ENCODE measurements at regions not wholly inside any gene's neighbourhood (a gene's known extent, or its start where the extent isn't known, plus 50 kb on each side); places are given as distances from the start of the nearest gene placed in this dataset.

DNA sequence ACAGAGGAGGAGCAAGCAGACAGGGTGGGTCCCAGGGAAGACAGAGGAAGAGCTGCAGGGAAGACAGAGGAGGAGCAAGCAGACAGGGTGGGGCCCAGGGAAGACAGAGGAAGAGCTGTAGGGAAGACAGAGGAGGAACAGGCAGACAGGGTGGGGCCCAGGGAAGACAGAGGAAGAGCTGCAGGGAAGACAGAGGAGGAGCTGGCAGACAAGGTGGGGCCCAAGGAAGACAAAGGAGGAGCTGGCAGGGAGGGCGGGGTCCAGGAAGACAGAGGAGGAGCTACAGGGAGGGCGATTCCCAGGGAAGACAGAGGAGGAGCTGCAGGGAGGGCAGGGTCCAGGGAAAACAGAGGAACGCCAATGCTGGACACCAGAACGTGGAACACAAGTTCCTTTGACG is 66.5 kb downstream of the PLXNA1 start:
- no peak for DNase-seq

DNA sequence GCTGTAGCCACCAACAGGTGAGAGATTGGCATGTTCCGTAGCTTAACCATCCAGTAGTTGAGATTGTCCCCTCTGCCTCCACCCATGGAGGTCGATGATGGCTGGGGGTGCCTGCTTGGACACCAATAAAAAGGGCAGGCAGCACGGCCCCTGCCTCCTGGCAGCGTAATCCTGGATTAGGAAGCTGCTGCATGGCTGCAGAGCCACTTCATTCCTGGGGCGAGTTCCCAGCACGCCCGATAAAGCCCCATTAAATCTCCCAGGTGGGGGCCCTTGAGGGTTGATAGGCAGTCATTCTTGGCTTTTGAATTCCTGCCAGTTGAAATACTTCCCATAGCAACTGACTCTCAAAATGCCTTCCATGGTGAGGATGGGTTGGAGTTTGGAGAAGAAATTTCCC is 67.8 kb downstream of the PLXNA1 start:
- no peak for DNase-seq

DNA sequence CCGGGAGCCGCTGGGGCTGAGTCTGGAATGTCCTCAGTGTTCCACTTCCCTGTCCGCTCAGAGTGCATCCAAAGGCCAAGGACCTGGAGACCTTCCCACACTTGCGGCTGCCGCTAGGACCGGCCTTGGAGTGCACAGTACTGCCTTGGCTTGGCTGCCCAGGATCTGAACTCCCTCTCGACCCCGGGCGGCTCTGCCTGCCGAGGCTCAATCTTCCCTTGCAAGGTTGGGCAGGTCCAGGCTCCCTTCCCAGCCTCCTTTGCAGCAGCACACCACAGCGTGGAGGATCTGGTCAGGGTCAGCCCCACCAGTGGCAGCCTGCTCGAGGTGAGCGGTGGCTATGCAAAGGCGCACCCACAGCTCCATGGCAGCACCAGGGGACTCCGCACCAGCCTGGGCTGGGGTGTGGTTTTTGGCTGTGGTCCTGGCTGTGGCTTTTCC is 69.2 kb downstream of the PLXNA1 start:
- no peak for DNase-seq

DNA sequence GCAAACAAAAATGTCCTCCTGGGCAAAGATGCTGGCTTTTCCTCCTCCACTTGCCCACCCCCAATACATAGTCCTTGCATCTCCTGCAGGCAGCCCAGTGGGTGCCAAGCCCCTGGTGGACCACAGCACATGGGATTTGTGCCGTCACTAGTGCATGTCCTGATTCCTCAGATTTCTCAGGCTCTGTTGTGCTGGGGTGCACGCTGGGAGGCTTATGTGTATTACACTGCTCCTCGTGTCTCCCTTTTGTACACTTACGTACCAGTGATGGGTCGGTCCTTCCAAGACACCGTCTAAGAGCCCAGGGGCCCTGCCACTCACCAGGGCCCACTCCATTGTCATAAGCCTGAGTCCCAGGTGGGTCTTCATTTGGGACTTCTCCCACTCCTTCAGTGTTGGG is 70.1 kb downstream of the PLXNA1 start:
- DNase-seq = no peak

DNA sequence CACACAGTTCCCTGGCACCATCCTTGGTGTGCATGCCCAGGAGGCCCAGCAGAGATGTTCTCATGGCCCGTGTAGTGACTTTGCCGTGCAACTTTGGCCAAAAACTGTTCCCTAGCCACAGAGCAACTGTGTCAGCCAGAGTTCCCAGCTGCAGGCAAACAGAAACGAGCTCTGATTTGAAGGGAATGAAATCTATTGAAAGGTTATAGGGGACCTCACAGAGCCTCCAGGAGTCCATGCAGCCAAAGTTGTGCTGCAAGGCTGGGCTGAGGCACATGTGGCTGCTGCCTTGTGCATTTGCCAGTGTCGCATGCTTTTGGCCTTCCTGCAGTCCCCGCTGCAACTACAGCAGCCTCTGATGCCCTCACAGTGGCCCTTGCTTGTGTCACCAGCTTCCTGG is 70.5 kb downstream of the PLXNA1 start:
- DNase-seq = no peak

DNA sequence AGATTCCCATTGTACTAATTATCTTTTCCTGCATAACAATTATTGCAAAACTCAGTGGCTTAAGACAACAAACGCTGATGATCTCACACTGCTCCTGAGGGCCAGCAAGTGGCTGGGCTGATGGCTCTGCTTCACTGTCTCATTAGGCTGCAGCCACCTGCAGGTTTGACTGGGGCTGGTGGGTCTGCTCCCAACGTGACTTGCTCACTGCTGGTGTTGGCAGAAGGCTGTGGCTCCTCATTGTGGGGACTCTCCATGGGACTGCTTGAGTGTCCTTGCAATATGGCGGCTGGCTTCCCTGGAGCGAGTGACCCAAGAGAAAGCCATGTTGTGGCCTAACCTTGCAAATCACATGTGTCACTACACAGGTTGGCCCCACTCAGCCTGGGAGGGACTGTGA is 71.1 kb downstream of the PLXNA1 start:
- DNase-seq = no peak

DNA sequence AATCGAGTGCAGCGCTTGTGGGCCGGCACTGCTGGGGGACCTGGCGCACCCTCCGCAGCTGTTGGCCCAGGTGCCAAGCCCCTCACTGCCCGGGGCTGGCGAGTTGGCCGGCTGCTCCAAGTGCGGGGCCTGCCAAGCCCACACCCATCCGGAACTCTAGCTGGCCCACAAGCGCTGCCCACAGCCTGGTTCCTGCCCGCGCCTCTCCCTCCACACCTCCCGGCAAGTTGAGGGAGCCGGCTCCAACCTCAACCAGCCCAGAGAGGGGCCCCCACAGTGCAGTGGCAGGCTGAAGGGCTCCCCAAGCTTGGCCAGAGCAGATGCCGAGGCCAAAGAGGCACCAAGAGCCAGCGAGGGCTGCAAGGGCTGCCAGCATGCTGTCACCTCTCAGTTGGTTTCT is 73.4 kb downstream of the PLXNA1 start:
- no peak for DNase-seq

DNA sequence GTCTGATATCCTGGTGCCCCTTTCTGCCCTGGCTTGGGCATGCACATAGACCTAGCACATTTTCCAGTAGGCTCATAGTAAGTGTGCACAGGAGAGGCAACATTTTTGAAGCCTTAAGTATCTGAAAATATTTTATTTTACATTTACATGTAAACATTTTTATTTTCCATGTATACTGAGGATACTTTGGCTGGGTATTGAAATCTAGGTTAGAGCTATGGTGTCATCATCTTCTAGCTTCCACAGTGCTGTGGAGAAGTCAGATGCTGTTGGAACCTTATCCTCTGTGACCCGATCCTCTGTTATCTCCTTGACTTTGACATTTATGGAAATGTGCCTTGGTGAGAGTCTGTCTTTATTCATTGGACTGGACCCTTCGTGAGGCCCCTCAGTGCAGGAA is 74.1 kb downstream of the PLXNA1 start:
- no peak for DNase-seq

DNA sequence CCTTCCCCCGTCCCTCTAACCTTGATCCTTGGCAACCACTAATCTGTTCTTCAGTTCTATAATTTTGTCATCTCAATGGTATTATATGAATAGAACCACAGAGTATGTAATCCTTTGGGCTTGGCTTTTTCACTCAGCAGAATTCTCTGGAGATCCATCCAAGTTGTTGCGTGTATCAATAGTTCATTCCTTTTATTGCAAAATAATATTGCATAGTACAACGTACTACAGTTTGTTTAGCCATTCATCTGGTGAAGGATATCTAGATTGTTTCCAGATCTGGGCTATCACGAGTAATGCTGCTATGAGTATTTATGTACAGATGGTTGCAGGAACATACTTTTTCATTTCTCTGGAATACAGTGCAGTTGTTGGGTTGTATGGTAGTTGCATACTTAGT is 76.2 kb downstream of the PLXNA1 start:
- DNase-seq = no peak

DNA sequence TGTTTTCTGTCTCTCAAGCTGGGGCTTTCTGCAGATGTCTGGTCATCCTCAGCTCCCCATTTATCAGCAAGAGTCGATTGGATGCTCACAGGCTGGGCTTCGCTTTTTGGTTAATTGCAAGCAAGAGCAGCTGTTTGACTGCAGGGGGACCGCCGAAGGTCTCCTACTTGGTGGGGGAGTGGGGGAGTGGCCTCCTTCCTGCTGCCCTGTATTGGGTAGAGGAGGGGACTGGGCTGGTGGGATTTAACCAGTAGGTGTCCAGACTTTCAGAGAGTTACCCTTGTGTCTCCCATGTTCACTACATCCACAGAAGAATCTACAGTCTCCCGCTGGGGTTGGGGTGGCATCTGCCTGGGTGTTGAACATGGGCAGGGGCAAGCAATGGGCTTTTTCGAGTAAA is 78.7 kb downstream of the PLXNA1 start:
- DNase-seq = no peak

DNA sequence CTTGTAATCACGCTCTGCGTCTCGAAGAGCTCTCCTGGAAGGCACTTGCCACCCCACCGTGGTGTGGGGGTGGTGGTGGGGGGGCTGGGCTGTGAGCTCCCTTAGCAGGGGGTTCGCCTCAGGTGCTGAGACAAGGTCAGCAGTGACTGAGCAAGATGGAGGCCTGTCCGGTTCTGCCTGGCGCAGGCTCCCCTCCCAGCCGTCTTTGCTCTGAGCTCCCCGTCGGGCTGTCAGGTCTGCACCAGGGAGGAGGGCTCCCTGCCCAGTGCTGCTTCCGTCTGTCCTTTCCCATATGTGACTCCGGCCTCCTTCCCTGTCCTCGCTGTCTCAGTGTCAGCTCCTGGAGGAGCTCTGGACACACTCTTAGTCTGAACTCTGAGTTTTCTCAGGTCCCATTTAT is 80.0 kb downstream of the PLXNA1 start:
- no peak for DNase-seq

DNA sequence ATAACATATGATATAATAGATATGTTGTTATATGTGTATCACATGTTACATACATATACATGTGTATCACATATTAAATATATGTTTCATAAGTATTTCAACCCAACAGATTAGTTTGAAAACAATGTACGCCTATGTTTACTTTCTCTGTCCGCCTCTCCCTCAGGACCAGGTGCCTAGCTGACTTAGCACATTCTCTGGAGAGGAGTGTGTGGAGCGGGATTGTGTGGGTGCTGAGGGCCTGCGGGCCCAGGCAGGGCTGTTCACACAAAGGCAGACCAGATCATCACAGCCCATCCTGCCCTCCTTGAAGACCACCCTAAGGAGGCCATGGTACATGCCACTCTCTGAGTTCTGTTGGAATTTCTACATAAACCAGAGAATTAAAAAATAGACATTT is 81.0 kb downstream of the PLXNA1 start:
- DNase-seq = no peak

DNA sequence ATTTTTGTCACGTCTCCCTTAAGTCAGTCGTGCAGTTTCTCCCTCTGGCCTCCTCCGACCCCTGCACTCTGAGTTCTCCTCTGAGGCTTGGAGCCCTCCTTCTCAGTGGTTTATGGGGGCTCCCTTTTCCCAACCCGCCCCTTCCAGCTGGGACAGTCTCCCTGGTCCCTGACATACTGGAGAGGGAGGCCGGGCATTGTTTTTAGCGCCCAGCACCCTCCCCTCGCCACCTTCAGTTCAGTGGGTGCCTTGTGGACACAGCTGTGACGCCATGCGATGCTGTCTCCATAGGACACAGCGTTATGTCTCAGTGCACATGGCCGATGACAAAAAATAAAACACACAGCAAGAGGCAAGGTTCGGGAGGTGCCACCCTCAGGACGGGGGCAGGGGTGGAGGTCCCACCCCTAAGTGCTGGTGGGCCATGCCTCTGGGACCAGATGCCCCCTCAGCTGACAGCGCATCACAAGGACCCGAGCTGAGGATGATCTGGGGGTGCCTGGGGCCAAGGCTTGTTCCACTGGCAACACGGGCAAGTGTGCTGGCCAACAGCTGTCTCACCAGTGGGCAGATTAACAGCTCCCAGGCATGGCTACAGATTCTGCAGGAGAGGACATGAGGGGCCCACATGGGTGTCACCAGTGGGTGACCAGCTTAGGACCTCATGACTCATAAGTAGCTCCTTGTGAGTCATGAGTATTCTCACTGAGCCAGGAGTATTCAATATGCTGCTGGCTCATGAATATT is 81.6 kb downstream of the PLXNA1 start:
- DNase-seq = no peak

DNA sequence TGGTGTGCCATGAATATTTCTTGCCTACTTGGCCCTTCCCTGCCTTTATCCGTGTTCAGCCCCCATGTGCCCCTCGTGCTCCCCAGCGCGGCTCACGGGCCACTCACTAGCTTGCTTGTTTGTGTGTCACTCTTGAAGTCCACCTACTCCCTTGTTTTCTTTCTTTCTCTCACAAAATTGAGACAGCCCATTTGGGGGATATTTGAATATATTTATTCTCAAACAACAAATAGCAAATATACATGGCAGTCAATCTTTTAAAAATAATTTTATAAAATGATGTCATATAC is 82.2 kb downstream of the PLXNA1 start:
- DNase-seq = no peak

DNA sequence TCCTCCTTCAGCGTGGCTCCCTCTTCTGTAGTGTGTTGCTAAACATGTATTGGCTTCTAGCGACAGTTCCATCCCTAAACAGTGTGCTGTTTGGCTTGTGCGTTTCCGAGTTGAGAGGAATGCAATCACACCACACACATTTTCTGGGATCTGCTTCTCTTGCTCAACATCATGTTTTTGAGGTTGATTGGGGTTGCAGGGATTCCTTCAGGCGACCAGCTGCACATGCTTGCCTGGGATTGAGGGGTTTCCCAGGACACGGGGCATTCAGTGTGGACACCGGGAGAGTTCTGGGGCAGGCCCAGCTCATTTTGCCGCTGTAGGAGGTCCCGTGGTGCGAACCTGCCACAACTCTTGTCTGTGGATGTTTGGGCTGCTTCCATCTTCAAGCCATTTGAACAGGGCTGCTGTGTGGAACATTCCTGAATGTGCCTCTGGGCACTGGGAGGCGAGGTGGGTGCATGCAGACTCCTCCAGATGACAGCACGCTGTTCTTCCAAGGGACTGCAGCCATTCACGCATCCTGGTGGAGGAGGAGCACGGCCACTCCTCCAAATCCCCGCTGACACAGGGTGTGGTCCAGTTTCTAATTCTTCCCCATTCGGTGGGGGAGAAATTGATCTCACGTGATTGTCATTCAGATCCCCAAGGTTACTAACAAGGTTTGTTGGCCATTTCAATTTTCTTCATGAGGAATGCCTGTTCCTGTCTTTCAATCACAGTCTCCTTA is 82.8 kb downstream of the PLXNA1 start:
- DNase-seq = no peak

DNA sequence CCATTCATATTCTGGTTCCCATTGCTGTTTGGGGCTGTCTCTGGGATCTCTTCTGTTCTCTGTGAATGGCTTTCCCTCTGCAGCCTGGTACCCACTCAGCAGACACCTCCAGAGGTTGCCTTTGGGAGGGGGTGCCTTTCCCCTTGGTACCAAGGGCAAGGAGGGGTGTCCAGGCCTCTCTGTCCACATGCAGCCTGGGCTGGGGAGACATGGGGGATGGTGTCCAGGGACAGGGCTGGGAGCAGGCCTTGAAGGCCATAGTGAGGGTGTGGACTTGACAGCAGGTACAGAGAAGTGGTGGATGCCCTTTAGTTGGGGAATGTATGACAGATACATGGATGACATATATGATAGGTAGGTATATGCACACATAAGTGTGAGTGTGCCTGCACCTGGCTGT is 83.7 kb downstream of the PLXNA1 start:
- DNase-seq = no peak

DNA sequence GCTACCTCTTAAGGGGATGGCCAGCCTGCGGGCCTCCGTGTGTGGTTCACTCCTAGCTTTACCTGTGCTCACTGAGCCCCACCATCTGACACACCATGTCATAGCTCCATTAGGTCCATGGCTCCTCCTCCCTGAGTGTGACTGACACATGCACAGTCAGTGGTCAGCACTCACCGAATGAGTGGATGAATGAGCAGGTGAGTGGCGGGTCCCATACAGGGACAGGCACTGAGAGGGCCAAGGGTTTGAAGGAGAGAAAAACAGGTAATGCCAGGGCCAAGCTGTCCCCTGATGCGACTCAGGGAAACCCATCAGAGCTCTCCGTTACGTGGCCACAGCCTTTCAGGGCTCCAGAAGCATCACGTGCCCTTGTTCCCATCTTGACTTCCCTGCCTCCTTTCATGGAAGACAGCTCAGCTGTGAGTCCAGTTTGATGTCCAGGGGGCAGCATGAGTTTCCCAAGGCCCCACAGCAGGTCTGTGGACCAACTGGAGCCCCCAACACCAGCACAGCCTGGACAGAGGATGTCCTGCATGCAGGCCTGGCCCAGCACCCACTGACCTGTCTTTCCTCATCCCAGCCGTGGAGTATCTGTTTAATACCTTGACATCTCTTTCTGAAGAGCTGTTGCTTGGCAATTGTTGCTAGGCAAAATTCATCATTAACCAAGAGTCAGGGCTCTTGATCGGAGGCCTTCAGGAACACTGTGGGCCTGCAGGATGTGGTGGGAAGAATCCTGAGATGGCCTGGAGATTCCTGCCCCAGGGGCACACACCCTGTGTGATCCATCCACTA is 84.4 kb downstream of the PLXNA1 start:
- DNase-seq = peak; percentile 22

DNA sequence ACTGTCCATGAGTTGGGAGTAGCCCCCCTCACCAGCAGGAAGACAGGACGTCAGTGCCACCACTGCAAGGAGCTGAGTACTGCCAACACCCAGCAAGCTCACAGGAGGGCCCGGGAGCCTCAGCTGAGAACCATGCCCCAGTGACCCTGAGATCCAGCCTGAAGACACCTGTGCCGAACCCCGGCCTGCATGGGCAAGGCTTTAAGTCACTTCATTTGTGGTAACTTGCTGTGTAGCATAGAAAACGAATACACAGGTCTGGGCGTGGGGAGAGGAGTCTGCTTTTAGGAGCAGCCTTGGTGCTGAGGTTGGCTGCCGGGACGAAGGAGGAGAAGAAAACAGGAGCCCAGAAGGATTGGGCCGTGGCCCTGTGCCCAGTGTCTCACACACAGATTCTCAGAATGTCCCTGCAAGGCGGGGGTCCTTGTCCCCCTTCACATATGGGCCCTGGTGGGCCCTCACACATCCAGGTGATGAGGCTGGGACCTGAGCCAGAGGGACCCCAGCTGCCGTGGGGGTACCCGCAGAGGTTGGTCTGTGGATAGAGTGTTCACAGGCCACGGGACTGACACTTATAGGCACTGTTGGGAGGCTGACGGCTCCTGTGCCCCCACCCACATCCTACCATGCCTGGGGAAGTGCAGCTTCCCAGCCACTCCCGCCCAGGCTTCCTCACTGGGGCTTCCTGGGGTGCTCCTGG is 85.3 kb downstream of the PLXNA1 start:
- DNase-seq = no peak

DNA sequence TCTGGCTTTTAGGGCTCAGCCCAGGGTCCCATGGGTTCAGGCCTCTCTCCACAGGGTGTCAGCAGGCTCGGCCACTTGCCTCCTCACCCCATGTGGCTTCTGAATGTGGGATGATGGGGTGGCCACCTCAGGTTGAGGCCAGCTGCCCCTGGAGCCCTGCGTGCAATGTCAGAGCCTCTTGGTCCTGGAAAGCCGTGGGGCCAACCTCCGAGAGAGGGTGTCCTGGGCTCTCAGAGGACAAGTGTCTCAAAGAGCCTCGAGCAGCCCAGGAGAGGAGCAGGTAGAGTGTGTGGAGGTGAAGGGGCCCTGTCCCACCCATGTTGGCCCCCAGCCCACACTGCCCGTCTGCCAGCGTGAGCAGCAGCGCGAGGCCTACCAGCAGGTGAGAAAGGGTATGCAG is 86.0 kb downstream of the PLXNA1 start:
- DNase-seq = no peak

DNA sequence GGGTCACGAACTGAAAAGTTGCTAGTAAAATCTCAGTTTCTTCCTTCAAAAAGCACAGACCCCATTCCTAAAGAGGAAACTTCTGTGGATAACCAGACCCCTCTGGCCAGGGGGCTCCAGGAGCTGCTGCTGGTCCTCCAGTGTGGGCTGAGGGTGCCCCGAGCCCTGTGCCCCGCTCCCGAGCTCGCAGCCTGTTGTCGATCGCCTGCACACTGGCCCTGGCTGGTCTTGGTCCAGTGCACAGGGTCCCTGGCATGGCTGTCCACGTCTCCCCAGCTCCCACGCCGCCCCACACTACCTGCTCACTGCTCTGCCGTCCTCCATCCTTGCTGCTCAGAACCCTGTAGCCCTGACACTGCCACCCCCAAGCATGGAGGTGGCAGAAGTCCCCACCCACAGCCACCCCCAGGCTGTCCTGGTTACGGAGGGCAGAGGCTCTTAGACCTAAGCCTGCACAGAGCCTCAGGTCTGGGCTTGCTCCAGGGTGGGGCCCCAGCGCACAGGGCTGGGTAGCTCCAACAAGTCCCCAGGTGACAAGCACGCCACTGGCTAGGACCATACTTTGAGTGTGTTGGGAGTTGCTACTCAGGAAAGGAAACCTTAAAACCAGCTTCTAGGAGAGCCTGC is 87.0 kb downstream of the PLXNA1 start:
- no peak for DNase-seq

DNA sequence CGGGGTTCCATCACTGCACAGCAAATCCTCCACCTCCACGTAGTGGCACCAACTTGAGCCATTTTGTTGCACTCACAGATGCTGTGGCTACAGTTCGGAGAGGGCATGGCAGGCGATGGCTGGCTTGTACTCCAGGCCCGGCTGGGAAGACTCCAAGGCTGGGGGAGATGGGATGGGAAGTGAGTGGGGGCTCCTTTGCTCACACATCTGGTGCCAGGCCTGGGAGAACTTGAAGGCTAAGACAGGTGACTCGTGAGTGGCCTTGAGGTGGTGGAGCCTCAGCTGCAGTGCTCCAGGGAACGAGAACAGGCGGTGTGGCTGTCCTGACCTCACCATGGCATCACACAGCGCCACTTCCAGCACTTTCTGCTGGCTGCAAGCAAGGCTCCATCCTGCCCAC is 87.9 kb downstream of the PLXNA1 start:
- no peak for DNase-seq

DNA sequence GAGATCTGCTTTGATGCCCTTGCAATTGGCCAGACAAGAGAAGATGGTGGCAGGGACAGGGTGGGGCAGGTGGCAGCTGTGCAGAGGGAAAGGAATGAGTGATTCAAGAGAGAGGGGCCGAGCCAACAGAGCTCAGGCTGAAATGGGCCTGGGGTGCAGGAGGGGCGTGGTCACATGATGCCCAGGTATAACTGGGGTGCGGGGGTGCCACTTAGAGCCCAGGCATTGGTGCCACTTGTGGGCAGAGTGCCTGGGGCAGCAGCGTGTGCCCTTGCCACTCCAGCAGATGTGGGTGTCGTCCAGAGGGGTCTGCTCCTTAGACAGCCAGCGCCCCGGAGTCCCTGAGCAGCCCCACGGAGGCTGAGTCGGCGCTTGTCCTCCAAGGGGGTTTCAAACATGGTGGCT is 88.7 kb downstream of the PLXNA1 start:
- no peak for DNase-seq

DNA sequence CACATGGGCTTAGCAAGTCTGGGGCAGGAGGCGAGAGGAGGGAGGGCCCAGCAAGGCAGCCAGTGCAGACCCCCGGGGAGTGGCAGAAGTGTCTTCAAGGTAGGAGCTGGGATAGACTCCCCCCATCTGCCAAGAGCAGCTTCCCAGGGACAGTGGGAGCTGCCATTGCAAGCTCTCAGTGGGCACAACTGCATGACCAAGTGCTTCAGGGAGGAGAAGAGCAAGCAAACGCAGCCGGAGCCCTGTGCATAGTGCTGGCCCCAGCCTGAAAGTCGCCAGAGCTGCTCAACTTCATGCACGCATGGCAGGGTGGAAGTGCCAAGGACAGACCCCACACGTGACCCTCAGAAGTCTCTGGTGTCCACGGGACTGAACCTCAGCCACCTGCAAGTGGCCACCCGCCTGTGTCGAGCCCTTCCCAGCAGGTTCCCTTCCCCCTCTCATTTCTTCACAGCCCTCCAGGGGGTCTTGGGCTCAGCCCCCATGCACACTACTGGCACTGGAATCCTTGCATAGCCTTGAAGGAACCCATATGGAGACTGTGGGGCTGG is 89.4 kb downstream of the PLXNA1 start:
- no peak for DNase-seq
